ENCODE measurements at regions not wholly inside any gene's neighbourhood (a gene's known extent, or its start where the extent isn't known, plus 50 kb on each side); places are given as distances from the start of the nearest gene placed in this dataset.

DNA sequence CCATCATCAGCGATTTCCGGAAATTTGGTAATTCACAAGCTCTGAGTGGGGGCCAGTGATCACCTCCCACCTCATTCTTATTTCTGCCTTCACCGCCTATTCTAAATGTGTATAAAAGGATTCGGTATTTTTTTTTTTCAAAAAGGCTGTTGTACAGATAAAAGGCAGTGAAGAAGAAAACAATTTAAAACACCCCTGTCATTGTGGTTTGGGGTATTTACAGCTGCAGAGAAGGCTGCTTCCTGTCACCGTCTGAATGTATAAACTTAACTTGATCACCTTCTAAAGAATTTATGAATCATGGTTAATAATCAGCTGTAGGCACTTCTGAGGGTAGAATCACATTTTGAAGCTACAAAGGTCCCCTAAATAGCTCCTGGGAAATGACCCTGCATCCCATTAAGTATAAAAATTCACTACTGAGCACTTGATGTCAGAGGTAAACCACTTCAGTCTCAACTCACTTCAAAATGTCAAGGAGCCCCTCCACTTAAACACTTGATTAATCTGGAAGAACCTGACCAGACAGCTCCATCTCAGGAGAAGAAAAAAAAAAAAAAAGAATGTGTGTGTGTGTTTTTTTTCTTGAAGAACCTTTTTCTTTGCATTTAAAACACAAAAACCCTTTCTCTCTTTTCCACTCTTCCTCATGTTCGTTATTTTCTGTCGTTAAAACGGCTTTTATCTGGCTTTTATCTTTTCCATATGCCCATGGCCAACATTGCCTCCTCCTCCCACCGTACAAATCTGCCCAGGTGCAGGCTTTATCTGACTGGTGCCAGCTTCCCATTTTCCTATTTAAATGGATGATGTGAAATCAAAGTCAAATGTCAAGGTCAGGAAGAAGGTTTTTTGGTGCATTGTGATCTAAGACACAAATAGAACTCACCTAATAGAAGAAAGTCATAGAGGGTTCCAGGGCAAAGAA, 291.2 kb downstream of the IRX1 start:
- intact Hi-C loops (cut with micrococcal nuclease) = no loop called here

- intact Hi-C loops (cut with micrococcal nuclease) = no loop called here
Measured at GRCh38 chr5:3888310-3888709, 292.7 kb downstream of the IRX1 start.

DNA sequence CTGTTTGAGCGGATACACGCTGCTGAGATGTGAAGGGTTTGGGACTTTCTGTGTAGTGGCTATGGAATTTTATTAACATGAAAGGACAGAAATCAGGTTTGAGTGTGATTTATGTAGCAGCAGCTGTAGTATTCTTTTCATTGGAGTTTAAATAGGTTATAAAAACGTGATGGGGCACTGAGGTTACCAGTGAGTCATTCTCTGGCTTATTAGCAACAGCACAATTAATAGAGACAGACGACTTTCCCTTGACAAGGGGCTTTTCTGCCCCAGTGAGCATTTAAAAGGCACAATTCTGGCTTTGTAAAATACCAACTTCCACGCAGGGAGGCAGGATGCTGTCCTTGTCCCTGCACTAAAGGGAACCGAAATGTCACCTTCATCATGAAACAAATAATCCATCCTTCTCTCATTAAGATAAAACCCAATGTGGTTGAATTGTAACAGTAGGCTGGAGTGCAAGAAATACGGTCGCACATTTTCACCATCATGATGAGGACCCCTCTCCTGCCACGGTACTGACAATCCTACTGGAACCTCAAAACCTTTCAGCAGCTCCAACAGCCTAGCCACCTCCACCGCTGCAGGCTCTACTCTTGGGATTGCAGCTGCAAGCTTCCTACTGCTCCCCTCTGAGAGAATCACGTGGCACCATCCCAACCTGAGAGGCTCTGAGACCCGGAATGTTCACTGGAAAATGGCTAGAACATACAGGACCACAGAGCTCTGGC, 293.9 kb downstream of the IRX1 start:
- intact Hi-C loops (cut with micrococcal nuclease) = no loop called here

DNA sequence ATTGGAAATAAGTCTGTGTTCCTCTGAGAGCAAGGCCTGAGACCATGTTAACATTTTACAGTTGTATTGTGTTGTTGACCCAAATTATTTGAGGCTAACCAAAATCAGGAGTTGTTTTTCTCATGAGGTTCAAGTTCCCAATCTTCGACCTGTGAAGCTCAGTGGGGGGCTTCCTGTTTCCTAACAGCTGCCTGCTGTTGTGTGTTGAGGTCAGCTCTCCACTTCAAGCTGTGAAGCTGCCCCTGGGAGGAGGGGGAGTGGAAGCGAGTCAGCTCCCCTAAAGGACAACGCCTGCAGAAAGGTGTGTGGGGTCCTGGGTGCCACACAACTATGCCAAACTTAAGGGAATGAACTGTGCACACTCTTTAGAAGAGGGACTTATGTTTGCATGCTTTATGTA, 295.5 kb downstream of the IRX1 start:
- intact Hi-C loops (cut with micrococcal nuclease) = no loop called here

DNA sequence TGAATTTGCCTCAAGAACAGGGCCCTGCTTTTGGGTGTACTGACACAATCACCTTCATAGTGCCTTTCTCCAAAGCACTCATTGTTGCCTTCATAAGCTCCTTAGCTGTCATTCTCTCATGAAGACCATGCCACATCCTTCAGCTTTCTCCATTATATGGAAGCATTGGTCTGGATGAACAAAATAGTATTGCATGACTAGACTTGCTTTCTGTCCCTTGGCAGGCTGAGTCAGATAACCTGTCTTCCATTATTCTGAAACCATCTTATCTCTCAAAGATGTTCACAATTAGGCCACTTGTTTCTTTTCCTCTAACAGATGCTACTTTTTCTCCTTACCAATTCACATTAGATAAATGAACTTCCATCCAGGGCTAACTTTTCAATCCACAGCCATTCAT, 297.9 kb downstream of the IRX1 start:
- intact Hi-C loops (cut with micrococcal nuclease) = no loop called here

DNA sequence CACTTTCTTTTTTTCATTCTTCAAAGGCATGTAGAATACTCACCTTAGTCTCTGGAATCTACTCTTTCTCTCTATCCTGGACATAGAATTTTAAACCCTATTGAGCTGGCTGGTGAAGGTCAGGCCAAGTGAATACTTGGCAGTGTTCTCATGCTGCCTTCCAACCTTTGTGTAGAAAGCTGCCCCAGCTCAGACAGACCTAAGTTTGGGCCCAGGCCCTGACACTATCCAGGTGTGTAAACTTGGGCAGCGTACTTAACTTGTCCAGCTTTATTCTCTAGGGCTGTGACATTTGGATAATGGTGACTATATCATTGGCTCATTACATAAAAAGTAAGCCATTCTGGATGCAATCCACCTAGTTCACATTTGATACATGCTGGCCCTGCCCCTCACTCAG, 298.3 kb downstream of the IRX1 start:
- intact Hi-C loops (cut with micrococcal nuclease) = no loop called here

DNA sequence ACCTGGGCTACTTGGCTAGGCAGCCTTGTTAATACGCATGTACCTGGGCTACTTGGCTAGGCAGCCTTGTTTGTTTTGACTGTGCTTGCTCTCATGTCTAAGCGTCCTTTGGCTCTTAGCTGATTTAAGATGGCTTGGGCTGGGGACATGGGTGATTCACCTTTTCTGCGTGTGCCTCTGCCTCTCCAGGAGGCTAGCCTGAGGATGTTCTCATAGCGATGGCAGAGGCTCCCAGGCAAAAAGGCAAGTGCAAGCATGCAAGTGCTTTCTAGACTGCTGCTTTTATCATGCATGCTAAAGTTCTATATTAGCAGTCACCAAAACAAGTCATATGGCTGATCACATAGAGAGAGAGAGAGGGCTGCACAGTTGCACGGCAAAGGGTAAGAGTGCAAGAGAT, 300.5 kb downstream of the IRX1 start:
- intact Hi-C loops (cut with micrococcal nuclease) = no loop called here

DNA sequence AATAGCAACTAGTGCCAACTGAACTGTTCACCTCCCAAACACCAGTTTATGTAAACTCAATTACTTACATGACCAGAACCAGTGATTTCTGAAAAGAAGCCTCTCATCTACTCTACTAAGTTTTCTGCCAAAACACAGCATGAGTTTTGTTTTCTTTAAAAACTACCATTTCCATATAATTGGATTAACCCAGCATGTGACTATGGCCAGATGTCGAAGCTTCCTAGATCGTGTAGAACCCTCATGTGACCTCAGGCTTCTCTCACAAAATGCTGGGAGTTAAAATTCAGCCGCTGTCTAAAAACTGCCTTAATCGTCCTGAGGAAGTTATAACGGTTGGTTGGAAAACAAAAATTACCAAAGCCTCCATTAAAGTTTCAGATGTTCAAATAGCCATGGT, 303.5 kb downstream of the IRX1 start:
- intact Hi-C loops (cut with micrococcal nuclease) = no loop called here

DNA sequence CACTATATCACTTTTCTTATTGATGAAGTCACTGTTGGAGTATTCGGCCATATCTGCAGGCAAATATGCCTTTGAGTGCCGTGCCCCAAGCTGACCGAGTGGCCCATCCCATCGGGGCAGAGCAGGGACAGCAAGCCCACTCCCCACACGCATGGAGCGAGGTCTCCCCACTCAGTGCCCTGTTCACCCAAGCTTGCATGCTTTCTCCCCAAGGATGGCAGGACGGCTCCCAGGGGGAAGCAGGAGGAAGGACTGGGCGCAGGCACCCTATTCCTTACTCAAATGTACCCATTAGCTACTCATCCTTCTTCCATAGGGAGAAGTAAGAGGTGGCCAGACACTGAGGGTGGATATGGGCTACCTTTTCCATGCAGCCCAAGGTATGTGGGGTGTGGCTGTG, 309.0 kb downstream of the IRX1 start:
- intact Hi-C loops (cut with micrococcal nuclease) = no loop called here

DNA sequence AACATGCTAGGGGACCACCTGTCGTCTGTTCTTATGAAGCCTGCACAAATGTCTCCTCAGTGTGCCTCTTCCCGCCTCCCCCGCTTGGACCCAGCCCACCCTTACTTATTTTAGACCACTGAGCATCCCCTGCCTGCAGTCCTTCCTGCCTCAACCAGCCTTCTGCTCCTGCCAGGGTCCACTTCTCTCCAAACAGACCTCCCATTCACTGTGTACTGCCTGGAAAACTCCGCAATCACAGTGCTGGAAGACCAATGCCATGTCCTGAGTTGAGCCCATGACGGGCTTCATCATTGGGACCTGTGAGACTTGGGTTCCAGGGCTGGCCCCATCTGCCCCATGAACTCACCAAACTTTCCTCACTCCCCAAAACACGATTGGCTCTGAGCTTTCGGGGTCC, 309.4 kb downstream of the IRX1 start:
- intact Hi-C loops (cut with micrococcal nuclease) = no loop called here

DNA sequence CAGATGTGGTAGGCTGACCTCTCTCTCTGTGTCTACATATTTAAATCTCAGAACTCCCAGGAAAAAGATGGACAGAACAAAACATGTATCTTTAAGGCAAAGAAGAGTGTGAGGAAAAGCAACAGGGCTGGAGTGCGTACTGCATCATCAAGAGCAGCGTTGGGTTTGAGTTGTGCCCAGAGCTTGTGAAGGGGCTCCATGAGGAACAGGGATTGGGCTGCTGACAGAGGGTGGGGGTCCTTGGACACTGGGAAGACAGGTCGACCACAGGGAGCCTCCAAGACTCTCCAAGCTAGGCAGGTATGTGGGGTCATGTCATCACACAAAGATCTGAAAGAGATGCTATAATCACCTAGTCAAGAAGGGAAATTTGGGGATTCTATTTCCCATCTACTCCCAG, 309.9 kb downstream of the IRX1 start:
- intact Hi-C loops (cut with micrococcal nuclease) = no loop called here

DNA sequence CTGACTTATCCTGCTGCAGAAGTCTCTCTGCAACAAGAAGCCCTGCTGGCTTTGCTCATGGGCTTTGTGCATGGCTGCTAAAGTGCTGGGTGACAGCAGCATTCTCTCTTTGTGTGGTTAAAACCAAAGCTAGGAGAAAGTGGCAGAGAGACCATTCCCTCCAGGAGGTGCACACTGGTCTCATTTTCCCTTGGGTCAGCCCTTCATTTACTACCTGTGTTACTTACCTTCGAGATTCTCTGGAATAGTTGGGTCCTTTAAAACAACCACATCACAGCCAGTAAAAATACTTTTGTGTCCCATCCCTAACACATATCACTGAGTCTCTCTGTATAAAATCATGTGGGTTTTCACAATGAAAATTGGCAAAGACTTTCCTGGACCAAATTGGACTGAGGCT, 315.5 kb downstream of the IRX1 start:
- intact Hi-C loops (cut with micrococcal nuclease) = no loop called here

- intact Hi-C loops (cut with micrococcal nuclease) = no loop called here
Measured at GRCh38 chr5:3911773-3912172, 316.1 kb downstream of the IRX1 start.

DNA sequence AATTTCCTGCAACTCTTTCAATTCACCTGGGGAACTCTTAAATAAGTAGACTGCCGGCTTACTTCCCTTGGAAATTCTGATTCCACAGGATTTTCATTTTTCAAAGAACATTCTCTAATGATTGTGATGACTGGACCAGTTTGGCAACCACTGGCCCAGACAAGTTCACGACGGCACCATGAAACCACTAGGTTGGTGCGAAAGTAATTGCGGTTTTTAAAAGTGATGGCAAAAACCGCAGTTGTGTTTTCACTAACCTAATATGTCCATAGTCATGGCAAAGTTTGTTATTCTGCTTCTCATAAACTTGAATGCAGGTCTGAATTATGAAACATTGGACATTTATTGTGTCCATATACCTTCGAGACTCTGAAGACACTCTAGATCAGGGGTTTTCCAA, 317.2 kb downstream of the IRX1 start:
- intact Hi-C loops (cut with micrococcal nuclease) = no loop called here

- intact Hi-C loops (cut with micrococcal nuclease) = no loop called here
Measured at GRCh38 chr5:3913279-3913678, 317.6 kb downstream of the IRX1 start.

GRCh38 chr5:3925022-3925421, 329.4 kb downstream of the IRX1 start:
- intact Hi-C loops (cut with micrococcal nuclease) = no loop called here

GRCh38 chr5:3925935-3926334, 330.3 kb downstream of the IRX1 start:
- intact Hi-C loops (cut with micrococcal nuclease) = no loop called here

DNA sequence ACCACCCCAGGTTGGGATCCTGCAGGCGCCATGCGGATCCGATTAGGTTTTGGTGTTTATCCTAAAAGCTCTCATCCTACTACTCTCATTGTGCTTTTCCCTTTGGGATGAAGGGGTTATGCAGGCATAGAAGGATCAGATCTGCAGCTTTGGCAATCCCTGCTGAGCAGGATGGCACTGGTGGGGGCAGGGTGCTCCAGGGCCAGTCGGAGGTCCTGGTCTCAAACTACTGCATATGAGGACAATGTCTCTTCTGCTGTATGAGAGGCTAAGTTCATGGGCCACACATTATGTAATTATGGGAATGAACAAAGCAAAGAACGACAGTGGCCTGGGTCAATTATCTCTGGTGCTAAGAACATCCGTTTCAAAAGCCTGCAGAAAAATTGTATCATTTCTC, 334.2 kb downstream of the IRX1 start:
- intact Hi-C loops (cut with micrococcal nuclease) = no loop called here

- intact Hi-C loops (cut with micrococcal nuclease) = no loop called here
Measured at GRCh38 chr5:3931976-3932375, 336.3 kb downstream of the IRX1 start.

- intact Hi-C loops (cut with micrococcal nuclease) = no loop called here
Measured at GRCh38 chr5:3933536-3933935, 337.9 kb downstream of the IRX1 start.

DNA sequence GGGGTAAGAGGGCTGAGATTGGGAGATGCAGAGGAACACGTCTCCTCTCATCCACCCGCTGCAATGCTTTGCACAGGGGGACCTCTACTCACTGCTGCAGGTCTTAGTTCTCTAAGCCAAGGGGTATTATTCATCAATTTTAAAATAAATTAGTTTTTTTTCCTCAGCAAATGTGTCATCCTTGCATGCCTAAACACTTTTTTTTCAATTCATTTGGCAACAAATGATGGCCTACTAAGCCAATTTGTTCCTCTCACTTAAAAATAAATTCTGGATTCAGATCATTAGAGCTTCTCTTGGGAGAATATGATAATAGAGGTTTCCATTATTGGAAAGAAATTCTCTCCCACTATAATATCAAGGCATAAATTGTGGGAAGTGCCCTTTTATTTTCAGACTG, 338.3 kb downstream of the IRX1 start:
- intact Hi-C loops (cut with micrococcal nuclease) = no loop called here

DNA sequence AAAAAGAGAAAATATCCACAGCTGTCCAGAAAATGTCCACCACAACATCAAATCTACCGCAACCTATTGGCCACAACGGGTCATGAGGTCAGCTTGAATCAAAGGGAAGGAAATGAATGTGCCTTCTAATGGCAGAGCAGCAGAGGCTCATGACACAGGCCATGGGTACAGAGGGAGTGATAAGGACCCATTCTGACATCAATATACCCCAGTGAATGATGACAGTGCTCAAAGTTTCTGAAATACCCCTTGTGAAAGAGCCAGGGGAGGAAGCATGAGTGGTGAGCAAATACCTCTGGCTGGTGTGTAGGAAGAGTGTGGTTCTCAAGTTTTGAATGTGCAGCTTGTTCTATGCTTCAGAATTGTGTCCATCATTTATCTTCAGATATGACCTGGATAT, 348.2 kb downstream of the IRX1 start:
- intact Hi-C loops (cut with micrococcal nuclease) = no loop called here

- intact Hi-C loops (cut with micrococcal nuclease) = no loop called here
Measured at GRCh38 chr5:3944930-3945329, 349.3 kb downstream of the IRX1 start.
